ENCODE measurements at regions not wholly inside any gene's neighbourhood (a gene's known extent, or its start where the extent isn't known, plus 50 kb on each side); places are given as distances from the start of the nearest gene placed in this dataset.

- TF ChIP-seq HMGXB4 (CRISPR knock-in tag; IDR thresholded peaks at IDR 0.05; ENCODE audit: borderline replicate concordance in 1 of 2, low read depth in 1 of 2) (no peak), ZNF567 (CRISPR knock-in tag; IDR thresholded peaks at IDR 0.05; ENCODE audit: borderline replicate concordance) (no peak), RNF2 (conservative IDR thresholded peaks at IDR 0.05; ENCODE audit: low read depth) (no peak), TFE3 (CRISPR knock-in tag; IDR thresholded peaks at IDR 0.05) (peak; percentile 94), GRHL1 (CRISPR knock-in tag; conservative IDR thresholded peaks at IDR 0.05) (no peak), ZBTB49 (CRISPR knock-in tag; IDR thresholded peaks at IDR 0.05; ENCODE audit: borderline replicate concordance) (no peak), AGO2 (optimal IDR thresholded peaks at IDR 0.05; ENCODE audit: low read depth, low read length) (no peak), ESRRA (CRISPR knock-in tag; IDR thresholded peaks at IDR 0.05; ENCODE audit: low read depth) (peak; percentile 96), ZNF891 (CRISPR knock-in tag; IDR thresholded peaks at IDR 0.05) (no peak), POLR2G (IDR thresholded peaks at IDR 0.05; ENCODE audit: low read depth, low read length) (no peak), NFKB2 (CRISPR knock-in tag; IDR thresholded peaks at IDR 0.05; ENCODE audit: borderline replicate concordance) (no peak), SALL2 (CRISPR knock-in tag; IDR thresholded peaks at IDR 0.05) (0 out of 2 replicates have a peak, but pooled peaks have one; percentile 27), NPAS2 (CRISPR knock-in tag; IDR thresholded peaks at IDR 0.05; ENCODE audit: borderline replicate concordance) (0 out of 2 replicates have a peak, but pooled peaks have one; percentile 50), DRAP1 (CRISPR knock-in tag; IDR thresholded peaks at IDR 0.05) (peak; percentile 61; the same call in 1 of the 2 replicates), ZFAT (CRISPR knock-in tag; conservative IDR thresholded peaks at IDR 0.05) (no peak), PHF21A (CRISPR knock-in tag; IDR thresholded peaks at IDR 0.05) (peak; percentile 84), ZNF414 (CRISPR knock-in tag; IDR thresholded peaks at IDR 0.05) (peak; percentile 88; the same call in 1 of the 2 replicates), TAF1 (CRISPR knock-in tag; IDR thresholded peaks at IDR 0.05) (no peak), ZNF841 (CRISPR knock-in tag; IDR thresholded peaks at IDR 0.05; ENCODE audit: borderline replicate concordance) (no peak), DNMT3B (CRISPR knock-in tag; conservative IDR thresholded peaks at IDR 0.05) (no peak), ZNF563 (CRISPR knock-in tag; IDR thresholded peaks at IDR 0.05) (peak; percentile 58; the same call in 1 of the 2 replicates)
Observed at GRCh38 chr5:158461240-158461854, 602.4 kb upstream of the CLINT1 start (continued).
